ENCODE measurements at regions not wholly inside any gene's neighbourhood (a gene's known extent, or its start where the extent isn't known, plus 50 kb on each side); places are given as distances from the start of the nearest gene placed in this dataset.

GRCh38 chr5:3736926-3737325 is 141.3 kb downstream of the IRX1 start:
- no peak for DNase-seq

- DNase-seq, result no peak
Observed at GRCh38 chr5:3738919-3739318, 143.3 kb downstream of the IRX1 start.

- no peak for DNase-seq
Observed at GRCh38 chr5:3740546-3741373, 145.1 kb downstream of the IRX1 start.

GRCh38 chr5:3741374-3741770 is 145.7 kb downstream of the IRX1 start:
- DNase-seq, result no peak

- DNase-seq, result no peak
Observed at GRCh38 chr5:3742750-3743149, 147.1 kb downstream of the IRX1 start.

- DNase-seq, result no peak
Observed at GRCh38 chr5:3751846-3752245, 156.2 kb downstream of the IRX1 start.

- DNase-seq, result no peak
Observed at GRCh38 chr5:3778000-3778550, 182.4 kb downstream of the IRX1 start.

GRCh38 chr5:3778945-3779344 is 183.3 kb downstream of the IRX1 start:
- DNase-seq, result no peak

- no peak for DNase-seq
Observed at GRCh38 chr5:3780278-3780677, 184.6 kb downstream of the IRX1 start.

GRCh38 chr5:3780907-3781306 is 185.3 kb downstream of the IRX1 start:
- DNase-seq, result no peak

- DNase-seq, result no peak
Observed at GRCh38 chr5:3784854-3785253, 189.2 kb downstream of the IRX1 start.

- no peak for DNase-seq
Observed at GRCh38 chr5:3786165-3786564, 190.5 kb downstream of the IRX1 start.

- DNase-seq, result no peak
Observed at GRCh38 chr5:3786891-3787430, 191.3 kb downstream of the IRX1 start.

- no peak for DNase-seq
Observed at GRCh38 chr5:3787604-3788003, 192.0 kb downstream of the IRX1 start.

- no peak for DNase-seq
Observed at GRCh38 chr5:3789519-3790193, 194.0 kb downstream of the IRX1 start.

GRCh38 chr5:3793162-3793561 is 197.5 kb downstream of the IRX1 start:
- no peak for DNase-seq

- no peak for DNase-seq
Observed at GRCh38 chr5:3794611-3795010, 199.0 kb downstream of the IRX1 start.

- DNase-seq, result no peak
Observed at GRCh38 chr5:3796736-3797135, 201.1 kb downstream of the IRX1 start.

GRCh38 chr5:3801967-3802366 is 206.3 kb downstream of the IRX1 start:
- DNase-seq, result no peak

GRCh38 chr5:3809455-3809854 is 213.8 kb downstream of the IRX1 start:
- DNase-seq, result no peak

- no peak for DNase-seq
Observed at GRCh38 chr5:3811116-3811515, 215.5 kb downstream of the IRX1 start.

- no peak for DNase-seq
Observed at GRCh38 chr5:3818624-3819023, 223.0 kb downstream of the IRX1 start.

- DNase-seq, result no peak
Observed at GRCh38 chr5:3825531-3826451, 230.2 kb downstream of the IRX1 start.

Data from T1000 (cell line).